NCI-H774 (cell line): ENCODE measurements at regions not wholly inside any gene's neighbourhood (a gene's known extent, or its start where the extent isn't known, plus 50 kb on each side); places are given as distances from the start of the nearest gene placed in this dataset.
"Not testable (repeated sequence)": the region's sequence is repeated elsewhere in the genome, so short reads cannot be mapped to it uniquely, and the experiment has no call there.

Experiments used
- DNase-seq: peaks from one replicate; lab custom pipeline; 2025; lab: John Stamatoyannopoulos, UW

DNA sequence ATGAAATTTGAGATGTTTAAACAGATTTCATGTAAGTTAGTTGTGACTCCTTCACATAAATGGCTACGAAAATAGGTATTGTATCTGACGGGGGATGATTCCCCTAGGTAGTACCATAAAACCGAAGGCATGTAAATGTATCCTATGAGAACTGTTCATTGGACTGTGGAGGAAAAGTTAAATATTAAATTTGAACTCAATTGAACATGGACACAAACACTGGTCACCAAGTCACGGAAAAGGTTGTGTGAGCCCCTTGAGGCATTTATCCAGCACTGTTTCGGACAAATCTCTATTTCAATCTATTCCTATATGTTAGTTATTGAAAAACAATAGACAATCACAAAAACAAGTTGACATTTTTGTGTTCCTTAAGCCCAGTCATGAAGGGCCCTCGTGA, 1014.3 kb upstream of the NOVA1 start:
- no peak for DNase-seq

DNA sequence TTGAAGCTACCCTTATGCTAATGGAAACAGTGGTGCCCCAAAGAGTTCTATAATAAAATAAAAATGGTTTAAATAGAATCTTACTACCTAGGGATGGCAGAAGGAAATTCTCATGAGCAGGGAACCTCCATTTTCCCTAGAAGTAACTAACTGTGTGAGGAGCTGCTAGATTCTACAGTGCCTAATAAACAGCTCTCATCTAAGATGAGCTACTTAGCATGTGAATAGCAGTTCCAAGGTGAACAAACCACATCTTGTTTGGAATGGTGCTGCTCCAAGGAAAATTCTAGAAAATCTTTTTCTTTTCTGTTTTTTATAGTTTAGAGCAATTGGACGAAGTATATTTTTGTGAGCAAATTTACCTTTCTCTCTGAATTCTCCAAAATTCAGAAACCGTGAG, 1015.3 kb upstream of the NOVA1 start:
- no peak for DNase-seq

DNA sequence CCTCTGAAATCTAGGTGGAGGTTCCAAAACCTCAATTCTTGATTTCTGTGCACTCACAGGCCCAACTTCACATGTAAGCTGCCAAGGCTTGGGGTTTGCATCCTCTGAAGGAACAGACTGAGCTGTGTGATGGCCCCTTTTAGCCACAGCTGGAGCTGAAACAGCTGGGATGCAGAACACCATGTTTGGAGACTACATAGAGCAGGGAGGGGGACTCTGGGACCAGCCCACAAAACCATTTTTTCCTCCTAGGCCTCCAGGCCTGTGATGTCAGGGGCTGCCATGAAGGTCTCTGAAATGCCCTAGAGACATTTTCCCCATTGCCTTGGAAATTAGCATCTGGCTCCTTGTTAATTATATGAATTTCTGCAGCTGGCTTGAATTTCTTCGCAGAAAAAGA, 1025.9 kb upstream of the NOVA1 start:
- DNase-seq: no peak

DNA sequence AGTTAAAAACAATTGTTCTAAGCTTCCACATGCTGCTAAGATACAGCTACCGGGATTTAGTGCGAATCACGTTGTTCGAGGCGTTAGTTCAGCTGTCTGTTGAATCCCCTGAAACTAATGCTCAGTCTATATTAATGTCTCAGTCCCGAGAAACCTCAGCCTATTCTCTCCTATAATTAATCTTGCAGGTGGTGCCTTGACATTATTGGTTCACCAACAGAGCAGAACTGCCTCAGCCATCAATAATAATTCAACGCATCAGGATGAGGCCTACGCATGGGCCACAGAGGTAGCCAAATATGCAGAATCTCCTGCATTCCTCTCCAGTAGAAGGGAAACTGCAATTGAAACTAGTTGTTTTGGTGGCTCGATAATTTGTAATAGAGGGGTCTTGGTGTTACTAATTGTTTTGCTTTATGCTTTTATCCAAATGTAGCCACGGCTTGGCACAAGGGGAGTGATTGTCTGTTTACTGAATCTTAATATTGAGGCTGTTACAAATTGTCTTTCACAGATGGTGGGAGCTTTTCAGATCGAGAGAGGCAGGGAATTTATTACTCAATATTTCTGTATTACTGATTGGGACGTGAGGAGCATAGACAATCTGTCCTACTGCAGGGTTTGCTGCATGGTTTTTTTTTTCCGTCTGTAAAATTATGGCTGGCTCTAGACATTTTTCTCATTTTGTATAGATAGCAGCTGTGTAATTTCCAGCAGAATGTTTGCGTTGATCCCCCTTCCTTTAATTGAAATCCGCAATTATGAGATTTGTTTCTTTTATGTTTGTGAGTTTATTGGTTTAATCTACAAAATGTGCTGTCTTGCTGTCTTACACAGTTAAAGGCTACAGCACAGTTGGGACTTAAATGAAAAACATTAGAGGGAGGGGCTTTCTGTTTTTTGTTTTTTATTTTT, 1036.5 kb upstream of the NOVA1 start:
- no peak for DNase-seq

DNA sequence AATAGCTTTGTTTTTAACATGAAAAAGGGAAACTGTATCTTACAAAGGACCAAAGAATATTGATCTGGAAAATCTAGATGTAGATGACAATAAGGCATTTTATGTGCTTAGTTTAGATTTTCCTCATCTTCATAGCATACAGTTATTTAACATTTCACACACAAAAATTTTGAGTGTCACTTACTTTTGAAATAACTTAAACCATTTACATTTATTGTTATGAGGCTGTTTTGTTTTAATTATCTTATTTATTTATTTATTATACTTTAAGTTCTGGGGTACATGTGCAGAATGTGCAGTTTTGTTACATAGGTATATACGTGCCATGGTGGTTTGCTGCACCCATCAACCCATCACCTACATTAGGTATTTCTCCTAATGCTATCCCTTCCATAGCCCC, 1042.9 kb upstream of the NOVA1 start:
- DNase-seq: not testable (repeated sequence)

DNA sequence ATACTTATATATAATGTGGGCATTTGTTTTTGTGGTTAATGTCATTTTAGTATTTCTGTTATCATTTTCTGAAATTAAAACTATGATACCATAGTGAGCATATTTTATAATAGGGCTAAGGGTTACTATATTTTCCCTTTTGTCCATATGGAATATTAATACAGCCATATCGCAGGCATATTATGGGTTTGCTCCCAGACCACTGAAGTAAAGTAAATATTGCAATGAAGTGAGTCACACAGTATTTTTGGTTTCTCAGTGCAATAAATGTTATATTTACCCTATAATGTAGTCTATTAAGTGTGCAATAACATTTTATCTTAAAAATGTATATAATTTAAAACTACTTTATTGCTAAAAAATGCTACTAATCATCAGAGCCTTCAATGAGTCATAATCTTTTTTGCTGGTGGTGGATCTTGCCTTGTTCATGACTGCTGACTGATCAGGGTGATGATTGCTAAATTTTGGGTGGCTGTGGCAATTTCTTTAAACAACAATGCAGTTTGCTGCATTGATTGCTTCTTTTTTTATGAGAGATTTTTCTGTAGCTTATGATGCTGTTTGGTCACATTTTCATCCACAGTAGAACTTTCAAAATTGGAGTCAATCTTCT, 1044.5 kb upstream of the NOVA1 start:
- no peak for DNase-seq

DNA sequence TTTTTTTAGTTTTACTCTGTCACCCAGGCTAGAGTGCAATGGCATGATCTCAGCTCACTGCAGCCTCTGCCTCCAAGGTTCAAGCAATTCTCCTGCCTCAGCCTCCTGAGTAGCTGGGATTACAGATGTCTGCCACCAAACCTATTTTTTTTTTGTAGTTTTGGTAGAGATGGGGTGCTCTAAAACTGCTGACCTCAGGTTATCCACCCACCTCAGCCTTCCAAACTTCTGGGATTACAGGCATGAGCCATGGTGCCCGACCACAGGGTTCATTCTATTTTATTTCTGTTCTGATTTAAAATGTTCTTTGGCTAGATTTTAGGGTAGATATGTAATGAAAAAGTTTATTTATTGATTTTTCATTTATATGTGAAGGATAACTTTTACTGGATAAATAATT, 1062.8 kb upstream of the NOVA1 start:
- no peak for DNase-seq

DNA sequence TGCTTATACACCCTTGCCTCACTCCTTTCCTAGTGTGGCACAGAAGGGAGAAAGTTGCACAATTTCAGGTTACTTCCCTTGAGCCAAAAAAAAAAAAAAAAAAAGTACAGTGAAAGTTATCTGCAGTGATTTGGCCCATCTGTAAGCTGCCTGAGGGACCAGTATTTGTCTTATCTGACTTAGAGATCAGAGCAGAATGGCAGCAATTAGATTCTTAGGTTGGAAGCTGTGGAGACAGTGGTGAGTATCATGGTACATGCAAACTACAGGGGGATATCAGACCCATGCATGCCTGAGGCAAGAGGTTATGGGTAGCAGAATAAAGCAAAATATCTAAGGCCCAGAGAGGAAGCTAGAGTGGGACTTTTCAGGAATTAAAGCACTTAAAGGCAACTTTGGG, 1070.7 kb upstream of the NOVA1 start:
- no peak for DNase-seq

DNA sequence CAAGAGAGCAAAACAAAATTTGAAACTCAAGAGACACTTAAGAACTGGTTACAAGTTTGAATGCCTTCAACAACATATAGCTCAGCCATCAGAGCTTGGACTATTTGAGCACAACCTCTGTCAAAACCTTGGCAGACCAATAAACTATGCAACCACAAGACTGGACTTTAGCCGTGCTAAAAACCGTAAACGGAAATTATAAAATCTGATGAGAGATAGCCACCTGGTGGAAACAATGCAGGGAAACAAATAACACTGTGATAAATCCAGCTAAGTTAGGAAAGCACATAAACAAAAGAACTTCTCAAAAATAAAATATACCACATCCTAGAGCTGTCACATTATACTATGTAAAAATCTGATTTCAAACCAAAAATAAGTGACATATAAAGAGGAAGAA, 1074.2 kb upstream of the NOVA1 start:
- no peak for DNase-seq

DNA sequence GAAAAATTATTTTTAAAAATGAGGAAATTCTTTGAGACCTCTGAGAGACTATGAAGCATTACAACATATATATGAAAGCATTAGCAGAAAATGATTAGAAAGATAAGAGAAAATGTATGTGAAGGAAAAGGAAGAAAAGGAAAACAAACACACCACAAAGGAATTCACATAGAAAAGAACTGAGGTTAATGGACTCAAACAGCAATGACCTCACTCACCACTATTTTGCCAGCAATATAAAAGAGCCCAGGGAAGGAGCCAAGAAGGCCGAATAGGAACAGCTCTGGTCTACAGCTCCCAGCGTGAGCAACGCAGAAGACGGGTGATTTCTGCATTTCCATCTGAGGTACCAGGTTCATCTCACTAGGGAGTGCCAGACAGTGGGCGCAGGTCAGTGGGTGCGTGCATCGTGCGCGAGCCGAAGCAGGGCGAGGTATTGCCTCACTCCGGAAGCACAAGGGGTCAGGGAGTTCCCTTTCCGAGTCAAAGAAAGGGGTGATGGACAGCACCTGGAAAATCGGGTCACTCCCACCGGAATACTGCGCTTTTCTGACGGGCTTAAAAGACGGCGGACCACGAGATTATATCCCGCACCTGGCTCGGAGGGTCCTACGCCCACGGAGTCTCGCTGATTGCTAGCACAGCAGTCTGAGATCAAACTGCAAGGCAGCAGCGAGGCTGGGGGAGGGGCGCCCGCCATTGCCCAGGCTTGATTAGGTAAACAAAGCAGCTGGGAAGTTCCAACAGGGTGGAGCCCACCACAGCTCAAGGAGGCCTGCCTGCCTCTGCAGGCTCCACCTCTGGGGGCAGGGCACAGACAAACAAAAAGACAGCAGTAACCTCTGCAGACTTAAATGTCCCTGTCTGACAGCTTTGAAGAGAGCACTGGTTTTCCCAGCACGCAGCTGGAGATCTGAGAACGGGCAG, 1075.2 kb upstream of the NOVA1 start:
- DNase-seq: not testable (repeated sequence)

DNA sequence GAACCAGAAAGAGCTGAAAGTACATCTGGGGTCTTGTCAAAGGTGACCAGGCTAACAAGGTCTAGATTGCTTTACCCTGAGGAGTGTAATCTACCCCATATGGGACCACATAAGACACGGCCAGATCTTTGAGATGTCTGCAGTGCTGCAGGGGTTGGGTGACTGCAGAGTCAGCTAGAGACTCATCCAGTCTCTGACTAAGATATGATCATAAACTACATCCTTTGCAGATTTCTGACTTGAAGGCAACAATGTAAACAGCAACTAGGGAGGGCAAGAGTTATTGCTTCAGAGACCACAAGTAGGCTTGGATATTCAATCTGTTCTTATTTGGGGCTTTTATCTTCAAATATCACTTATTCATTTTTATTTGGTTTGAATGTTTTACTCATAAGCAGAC, 1080.5 kb upstream of the FOXG1 start:
- no peak for DNase-seq

DNA sequence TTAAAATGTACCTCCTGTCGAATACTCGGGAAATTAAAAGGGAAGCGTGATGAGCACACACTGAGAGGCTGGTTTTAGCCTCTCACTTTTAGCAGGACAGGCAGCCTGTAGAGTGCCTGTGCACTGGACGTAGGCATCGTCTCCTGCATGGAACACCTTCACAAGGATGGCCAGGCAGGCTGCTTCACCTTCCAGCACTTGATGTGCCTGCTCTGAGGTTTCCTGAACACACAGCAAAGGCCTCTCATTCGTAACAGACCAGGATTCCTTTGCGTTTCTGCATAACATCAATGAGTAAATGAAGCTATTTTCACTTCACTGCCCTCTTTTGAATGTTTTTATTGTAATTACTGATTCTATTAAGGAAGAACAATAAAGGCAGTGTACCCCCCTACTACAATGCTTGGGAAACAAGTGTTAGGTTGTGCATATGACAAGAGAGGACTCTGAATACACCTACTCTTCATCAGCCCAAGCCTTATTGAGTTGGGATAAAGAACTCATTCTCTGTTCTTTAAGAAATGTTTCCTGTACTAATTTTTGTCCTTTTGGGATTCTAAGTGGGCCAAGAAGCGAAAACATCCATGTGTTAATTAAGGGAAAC, 1077.6 kb upstream of the FOXG1 start:
- no peak for DNase-seq

DNA sequence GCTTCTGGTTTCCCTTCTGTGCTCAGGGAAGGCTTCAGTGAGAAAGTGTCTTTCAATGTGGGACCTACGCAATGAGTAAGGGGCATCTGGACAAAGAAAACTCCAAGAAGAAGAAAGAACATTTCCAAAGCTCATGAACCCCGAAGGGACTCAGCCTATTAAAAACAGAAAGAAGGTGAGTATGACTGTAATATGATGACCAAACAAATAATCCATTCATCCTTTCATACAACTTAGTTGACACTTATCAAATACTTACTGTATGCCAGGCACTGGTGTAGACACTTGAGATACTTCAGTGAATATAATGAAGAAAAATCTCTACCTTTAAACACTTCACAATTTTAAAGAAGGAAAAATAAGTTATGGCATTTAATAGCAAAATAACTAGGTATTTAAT, 1054.2 kb upstream of the FOXG1 start:
- DNase-seq: no peak

DNA sequence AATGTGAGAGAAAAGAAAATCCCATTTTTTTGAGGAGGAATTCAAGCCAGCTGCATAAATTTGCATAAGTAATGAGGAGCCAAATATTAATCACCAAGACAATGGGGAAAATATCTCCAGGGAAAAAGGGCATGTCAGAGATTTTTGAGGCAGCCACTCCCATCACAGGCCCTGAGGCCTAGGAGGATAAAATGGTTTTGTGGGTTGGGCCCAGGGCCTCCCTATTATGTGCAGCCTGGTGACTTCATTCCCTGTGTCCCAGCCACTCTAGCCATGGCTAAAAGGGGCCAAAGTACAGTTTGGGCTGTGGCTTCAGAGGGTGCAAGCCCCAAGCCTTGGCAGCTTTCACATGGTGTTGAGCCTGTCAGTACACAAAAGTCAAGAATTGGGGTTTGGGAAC, 1051.0 kb upstream of the FOXG1 start:
- no peak for DNase-seq

DNA sequence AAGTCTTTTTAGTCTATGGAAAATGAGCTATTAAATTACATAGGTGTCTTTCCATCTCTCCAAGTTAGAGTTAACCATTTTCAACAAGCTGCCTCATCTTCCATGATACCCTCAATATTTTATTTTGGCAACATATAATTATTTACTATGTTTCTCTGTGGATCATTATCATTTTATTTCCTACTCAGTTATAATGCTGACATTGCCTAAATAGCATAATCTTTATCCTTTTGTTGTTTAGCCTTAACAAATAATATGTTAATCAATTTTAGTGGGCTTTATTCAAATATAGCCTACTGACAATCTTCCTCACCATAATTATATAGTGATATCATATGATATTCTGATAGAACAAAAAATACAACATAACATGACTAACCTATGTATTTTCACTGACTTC, 1044.8 kb upstream of the FOXG1 start:
- DNase-seq: no peak

DNA sequence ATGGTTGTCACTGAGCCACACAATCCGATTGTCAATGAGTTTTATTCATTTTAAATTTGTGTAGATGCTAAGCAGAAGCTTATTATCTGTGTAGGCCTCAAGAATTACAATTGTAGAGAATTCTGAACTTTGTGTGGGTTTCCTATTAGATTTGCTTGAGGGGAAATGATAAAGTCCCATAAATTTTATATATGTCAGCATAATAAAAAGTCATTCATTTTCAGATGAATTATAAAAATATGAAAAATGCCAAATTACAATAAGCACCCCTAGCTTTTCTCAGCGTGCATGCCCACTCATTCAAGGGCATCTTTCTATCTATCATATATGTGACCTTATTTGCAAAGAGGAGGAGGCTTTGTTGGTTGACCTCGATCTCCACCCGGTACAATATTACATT, 1041.1 kb upstream of the FOXG1 start:
- no peak for DNase-seq

DNA sequence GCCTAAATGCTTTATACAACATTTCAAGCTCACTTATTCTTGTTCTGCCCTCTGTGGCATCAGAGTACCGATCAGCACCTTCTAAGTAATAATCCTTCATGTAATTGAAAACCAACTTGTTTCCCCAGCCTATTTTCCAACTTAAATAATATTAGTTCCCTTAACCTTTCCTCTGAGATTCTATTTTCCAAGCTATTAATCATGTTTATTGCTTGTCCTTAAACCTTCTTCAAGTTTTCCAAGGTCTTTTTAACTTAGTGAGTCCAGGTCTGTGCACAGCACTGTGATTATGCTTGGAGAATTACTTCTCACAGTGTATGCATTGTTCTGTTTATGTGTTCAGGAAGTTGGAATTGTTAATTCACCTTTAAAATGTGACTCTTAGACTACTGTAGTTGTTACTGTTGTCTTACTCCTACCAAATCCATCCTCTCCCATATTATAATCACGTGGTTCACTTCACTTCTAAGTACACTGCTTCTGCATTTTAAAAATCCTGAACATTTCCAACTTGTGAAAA, 1039.3 kb upstream of the FOXG1 start:
- DNase-seq: no peak

DNA sequence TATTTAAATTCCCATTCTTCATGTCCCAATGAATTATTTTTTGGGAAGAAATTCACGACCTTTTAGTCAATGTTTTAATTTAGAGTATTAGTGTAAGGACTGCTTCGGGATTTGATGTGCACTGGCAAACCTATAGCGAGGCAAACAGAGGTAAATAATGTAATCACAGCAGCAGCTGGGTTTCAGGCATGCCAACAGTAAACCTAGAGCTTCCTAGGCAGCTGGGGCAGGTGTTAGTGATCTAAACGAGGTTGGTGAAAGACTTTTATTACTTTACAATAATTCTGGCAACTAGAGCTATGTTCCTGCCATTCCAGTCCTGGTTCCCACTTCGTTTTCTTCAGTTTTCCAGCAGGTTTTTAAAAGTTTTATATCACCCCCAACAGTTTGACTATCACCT, 1036.4 kb upstream of the FOXG1 start:
- no peak for DNase-seq

DNA sequence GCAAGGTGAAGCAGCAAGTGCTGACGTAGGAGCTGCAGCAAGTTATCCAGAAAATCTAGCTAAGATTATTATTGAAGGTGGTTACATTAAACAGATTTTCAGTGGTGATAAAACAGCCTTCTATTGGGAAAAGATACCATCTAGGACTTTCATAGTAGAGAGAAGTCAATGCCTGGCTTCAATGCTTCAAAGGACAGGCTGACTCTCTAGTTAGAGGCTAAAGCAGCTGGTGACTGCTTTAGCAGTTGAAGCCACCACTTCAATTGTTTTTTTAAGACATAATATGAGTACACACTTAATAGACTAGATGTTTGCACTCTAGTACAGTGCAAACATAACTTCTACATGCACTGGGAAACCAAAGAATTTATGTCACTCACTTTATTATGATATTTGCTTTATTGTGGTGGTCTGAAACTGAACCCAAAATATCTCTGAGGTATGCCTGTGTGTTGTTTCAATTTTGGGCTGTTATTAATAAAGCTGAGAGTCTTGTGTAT, 1026.9 kb upstream of the FOXG1 start:
- peak; percentile 16 for DNase-seq

DNA sequence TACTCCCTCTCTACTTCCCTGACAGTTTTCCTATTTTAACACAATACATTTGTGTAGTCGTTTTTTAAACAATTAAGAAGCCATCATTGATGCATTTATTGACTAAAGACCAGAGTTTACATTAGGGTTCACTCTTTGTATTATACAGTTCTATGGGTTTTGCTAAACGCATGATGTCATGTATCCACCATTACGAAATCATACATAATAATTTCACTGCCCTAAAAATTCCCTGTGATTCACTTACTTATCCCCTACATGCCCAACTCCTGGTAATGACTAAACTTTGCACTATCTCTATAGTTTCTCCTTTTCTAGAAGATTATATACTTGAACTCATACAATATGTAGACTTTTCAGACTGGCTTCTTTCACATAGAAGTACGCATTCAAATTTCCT, 1016.5 kb upstream of the FOXG1 start:
- DNase-seq: no peak

DNA sequence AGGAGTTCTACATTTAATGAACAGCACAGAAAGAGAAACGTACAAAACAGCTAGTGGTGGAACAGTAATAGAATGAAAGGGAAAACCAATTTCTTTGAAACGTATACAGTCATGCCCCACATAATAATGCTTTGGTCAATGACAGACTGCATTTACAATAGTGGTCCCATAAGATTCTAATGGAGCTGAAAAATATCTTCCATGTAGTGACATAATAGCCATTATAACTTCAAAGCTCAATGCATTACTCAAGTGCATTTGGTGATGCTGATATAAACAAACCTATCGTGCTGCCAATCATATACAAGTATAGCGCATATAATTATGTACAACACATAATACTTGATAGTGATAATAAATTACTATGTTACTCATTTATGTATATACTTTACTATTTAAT, 1008.9 kb upstream of the FOXG1 start:
- not testable (repeated sequence) for DNase-seq

DNA sequence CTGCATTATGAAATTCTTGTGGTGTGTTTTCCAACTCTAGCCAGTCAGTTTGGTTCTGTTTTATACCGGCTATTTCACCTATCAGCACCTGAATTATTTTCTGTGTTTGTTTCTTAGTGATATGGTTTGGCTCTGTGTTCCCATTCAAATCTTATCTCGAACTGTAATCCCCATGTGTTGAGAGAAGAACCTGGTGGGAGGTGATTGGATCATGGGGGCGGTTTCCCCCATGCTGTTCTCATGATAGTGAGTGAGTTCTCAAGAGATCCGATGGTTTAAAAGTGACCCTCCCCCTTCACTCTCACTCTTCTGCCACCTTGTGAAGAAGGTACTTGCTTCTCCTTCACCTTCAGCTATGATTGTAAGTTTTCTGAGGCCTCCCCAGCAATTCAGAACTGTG, 1006.2 kb upstream of the FOXG1 start:
- not testable (repeated sequence) for DNase-seq
